Loucy (cell line): ENCODE measurements at regions not wholly inside any gene's neighbourhood (a gene's known extent, or its start where the extent isn't known, plus 50 kb on each side); places are given as distances from the start of the nearest gene placed in this dataset.

ENCODE experiments used
- CTCF ChIP-seq: fragments of 200-600 bp; sonication (generic); conservative IDR thresholded peaks from 2 replicates; pipeline ENCODE4 v1.5.1; 2014; ENCODE audit warnings: mild to moderate bottlenecking, antibody characterized with exemption, low read length
- EZH2phosphoT487 ChIP-seq: fragments of 200-600 bp; IDR thresholded peaks from 2 replicates; pipeline ENCODE4 v1.6.1; 2018; ENCODE audit warnings: antibody characterized with exemption, mild to moderate bottlenecking, moderate library complexity, borderline replicate concordance

- TF ChIP-seq CTCF = no peak
- no peak for TF ChIP-seq EZH2phosphoT487
These were observed 534.9 kb upstream of the ARRDC4 start for GRCh38 chr15:97425596-97425995.
